ENCODE measurements at regions not wholly inside any gene's neighbourhood (a gene's known extent, or its start where the extent isn't known, plus 50 kb on each side); places are given as distances from the start of the nearest gene placed in this dataset.

GRCh38 chr22:48558016-48558415, 1269.7 kb downstream of the BRD1 start:
- H3K4me3 ChIP-seq (replicated peaks; ENCODE audit: low read depth, low read length) = no peak overlapping the region
- no peak for TF ChIP-seq CTCF (IDR thresholded peaks at IDR 0.05; ENCODE audit: low read depth, low read length, missing control alignments)
- no peak for DNase-seq (ENCODE audit: extremely low read depth, low read depth)

- TF ChIP-seq CTCF (IDR thresholded peaks at IDR 0.05; ENCODE audit: low read depth, low read length, missing control alignments) = no peak
- H3K4me3 ChIP-seq (replicated peaks; ENCODE audit: low read depth, low read length) = no peak overlapping the region
- DNase-seq (ENCODE audit: extremely low read depth, low read depth) = no peak
Measured at GRCh38 chr22:48557473-48557872, 1270.2 kb downstream of the BRD1 start.

- no peak overlapping the region for H3K4me3 ChIP-seq (replicated peaks; ENCODE audit: low read depth, low read length)
- TF ChIP-seq CTCF (IDR thresholded peaks at IDR 0.05; ENCODE audit: low read depth, low read length, missing control alignments) = no peak
- no peak for DNase-seq (ENCODE audit: extremely low read depth, low read depth)
Measured at GRCh38 chr22:48556751-48557150, 1270.9 kb downstream of the BRD1 start.

- H3K4me3 ChIP-seq (replicated peaks; ENCODE audit: low read depth, low read length) = no peak overlapping the region
- no peak for DNase-seq (ENCODE audit: extremely low read depth, low read depth)
- no peak for TF ChIP-seq CTCF (IDR thresholded peaks at IDR 0.05; ENCODE audit: low read depth, low read length, missing control alignments)
Measured at GRCh38 chr22:48556222-48556621, 1271.5 kb downstream of the BRD1 start.

- no peak overlapping the region for H3K4me3 ChIP-seq (replicated peaks; ENCODE audit: low read depth, low read length)
- no peak for DNase-seq (ENCODE audit: extremely low read depth, low read depth)
- TF ChIP-seq CTCF (IDR thresholded peaks at IDR 0.05; ENCODE audit: low read depth, low read length, missing control alignments) = no peak
Measured at GRCh38 chr22:48555606-48556005, 1272.1 kb downstream of the BRD1 start.

- no peak overlapping the region for H3K4me3 ChIP-seq (replicated peaks; ENCODE audit: low read depth, low read length)
- DNase-seq (ENCODE audit: extremely low read depth, low read depth) = no peak
- no peak for TF ChIP-seq CTCF (IDR thresholded peaks at IDR 0.05; ENCODE audit: low read depth, low read length, missing control alignments)
Measured at GRCh38 chr22:48554893-48555572, 1272.6 kb downstream of the BRD1 start.
